B cell (primary cell): ENCODE measurements at regions not wholly inside any gene's neighbourhood (a gene's known extent, or its start where the extent isn't known, plus 50 kb on each side); places are given as distances from the start of the nearest gene placed in this dataset.

ENCODE experiments used
- ATAC-seq: fragments of 200-7000 bp; cut with Tn5 transposase; one replicate; pipeline ENCODE4 v1.10.0; 2021; ENCODE audit warnings: low read depth, mild to moderate bottlenecking, moderate number of reproducible peaks, moderate library complexity
- CTCF ChIA-PET: fragments of 350-600 bp; sonication (Branson Sonifier 250); formaldehyde crosslinking; loops from one replicate; lab custom pipeline; 2021; ENCODE audit warnings: antibody characterized with exemption, inconsistent platforms; lab: Charles Lee
- POLR2A ChIA-PET: fragments of 350-600 bp; sonication (Branson Sonifier 250); formaldehyde crosslinking; loops from one replicate; lab custom pipeline; 2021; ENCODE audit warnings: antibody characterized with exemption; lab: Charles Lee
- DNase-seq: peaks from one replicate; pipeline ENCODE4 v3.0.0; 2013
- H2AFZ ChIP-seq: 2 replicates; pipeline ENCODE4 v1.6.1; 2012; ENCODE audit warnings: mild to moderate bottlenecking, low read depth, low read length; ENCODE audit not compliant: insufficient read depth, poor library complexity, severe bottlenecking
- H3K27ac ChIP-seq, 2 donors: 1 replicate in 1 of 2; 2 replicates in 1 of 2; pipeline ENCODE4 v1.5.1; 2012 to 2013; ENCODE audit warnings: low read length in 2 of 2, mild to moderate bottlenecking in 2 of 2, moderate library complexity in 1 of 2
- H3K27me3 ChIP-seq, 4 experiments: fragments of 200-600 bp in 1 of 4; sonication (generic) in 1 of 4; replicated peaks in 1 of 4; 1 replicate in 2 of 4; 2 replicates in 2 of 4; pipeline versions ENCODE4 v1.6.1 to v1.7.0; 2013 to 2016; ENCODE audit warnings: low read length in 3 of 4, mild to moderate bottlenecking in 2 of 4, mixed read lengths in 1 of 4, moderate library complexity in 1 of 4; ENCODE audit not compliant: insufficient read depth in 4 of 4, control insufficient read depth in 3 of 4; ENCODE audit errors: control extremely low read depth in 1 of 4
- H3K36me3 ChIP-seq, 2 experiments: replicated peaks in 1 of 2; 1 replicate in 1 of 2; 2 replicates in 1 of 2; pipeline versions ENCODE4 v1.6.1 to v1.7.1; 2013; ENCODE audit warnings: low read length in 1 of 2; ENCODE audit not compliant: insufficient read depth in 2 of 2, control insufficient read depth in 1 of 2; ENCODE audit errors: control extremely low read depth in 1 of 2, extremely low read depth in 1 of 2
- H3K4me1 ChIP-seq, 2 donors: fragments of 200-600 bp in 1 of 2; sonication (generic) in 1 of 2; 1 replicate in 1 of 2; 2 replicates in 1 of 2; pipeline versions ENCODE4 v1.5.1 to v1.6.1; 2013 to 2017; ENCODE audit warnings: low read length in 2 of 2; ENCODE audit not compliant: control insufficient read depth in 2 of 2, insufficient read depth in 2 of 2
- H3K4me2 ChIP-seq: replicated peaks from 2 replicates; pipeline ENCODE3; 2012; ENCODE audit warnings: mild to moderate bottlenecking, low read depth, low read length; ENCODE audit not compliant: poor library complexity, severe bottlenecking
- H3K4me3 ChIP-seq, 5 experiments: fragments of 200-600 bp in 1 of 5; sonication (generic) in 1 of 5; 1 replicate in 3 of 5; 2 replicates in 2 of 5; pipeline versions ENCODE4 v1.5.1 to v1.7.0; 2011 to 2016; ENCODE audit warnings: low read length in 4 of 5, mild to moderate bottlenecking in 4 of 5, low read depth in 2 of 5, control low read depth in 1 of 5, moderate library complexity in 1 of 5; ENCODE audit not compliant: insufficient read depth in 1 of 5; ENCODE audit errors: control extremely low read depth in 1 of 5, extremely low read depth in 1 of 5
- H3K79me2 ChIP-seq: fragments of 200-600 bp; sonication (generic); one replicate; pipeline ENCODE4 v1.6.0; 2016; ENCODE audit warnings: low read length; ENCODE audit not compliant: control insufficient read depth, insufficient read depth
- H3K9ac ChIP-seq: fragments of 200-600 bp; sonication (generic); 2 replicates; pipeline ENCODE4 v1.6.1; 2017; ENCODE audit warnings: mild to moderate bottlenecking, low read length, moderate library complexity
- H3K9me3 ChIP-seq, 3 donors: one replicate each; pipeline versions ENCODE4 v1.6.1 to v1.7.1; 2013; ENCODE audit warnings: low read length in 2 of 3; ENCODE audit not compliant: control insufficient read depth in 2 of 3, insufficient read depth in 1 of 3; ENCODE audit errors: control extremely low read depth in 1 of 3
- H4K20me1 ChIP-seq: 2 replicates; pipeline ENCODE4 v1.6.0; 2012; ENCODE audit warnings: mild to moderate bottlenecking, low read length; ENCODE audit not compliant: insufficient read depth, control insufficient read depth, poor library complexity, severe bottlenecking
- H3K27ac Mint-ChIP-seq: one replicate; pipeline ENCODE4 v1.8.0; 2021; ENCODE audit warnings: mixed read lengths
- H3K27me3 Mint-ChIP-seq: one replicate; pipeline ENCODE4 v1.8.0; 2021; ENCODE audit warnings: mixed read lengths
- H3K4me1 Mint-ChIP-seq: one replicate; pipeline ENCODE4 v1.8.0; 2021; ENCODE audit warnings: mixed read lengths
- H3K4me3 Mint-ChIP-seq: one replicate; pipeline ENCODE4 v1.8.0; 2021; ENCODE audit warnings: mixed read lengths
- H3K9me3 Mint-ChIP-seq: one replicate; pipeline ENCODE4 v1.8.0; 2022; ENCODE audit warnings: mixed read lengths; ENCODE audit not compliant: insufficient read depth
- CTCF ChIP-seq: fragments of 200-600 bp; IDR thresholded peaks from one replicate; pipeline ENCODE4 v1.8.0; 2022; ENCODE audit warnings: antibody characterized with exemption, mild to moderate bottlenecking
- EZH2 ChIP-seq: IDR thresholded peaks from 2 replicates; pipeline ENCODE4 v1.6.1; 2012; ENCODE audit warnings: borderline replicate concordance, low read depth, mild to moderate bottlenecking, moderate library complexity, low read length; ENCODE audit not compliant: insufficient read depth, poor library complexity, severe bottlenecking
- WGBS: methylation state at CpG from one replicate; pipeline ENCODE4 v1.1.5; 2013; ENCODE audit warnings: missing lambda C conversion rate; ENCODE audit not compliant: insufficient coverage; 5-methylcytosine and 5-hydroxymethylcytosine counted together
- intact Hi-C: fragments of 100-400 bp; cut with micrococcal nuclease; formaldehyde crosslinking; loops from one replicate; pipeline ENCODE4 v1.10.0; 2022

GRCh38 chr10:118139321-118139720 is 92.6 kb upstream of the RAB11FIP2 start:
- H2AFZ ChIP-seq, result no peak overlapping the region
- DNase-seq (no peak), ATAC-seq (no peak)
- H3K9me3 Mint-ChIP-seq, result no peaks in the 10 kb centered on the region
- H3K4me3 ChIP-seq, result no peak overlapping the region
- no peaks in the 10 kb centered on the region for H3K36me3 ChIP-seq
- POLR2A ChIA-PET, result no interaction called here
- no peaks in the 10 kb centered on the region for H3K4me1 ChIP-seq
- CTCF ChIA-PET, result no interaction called here
- H3K4me3 Mint-ChIP-seq, result no peak overlapping the region
- H4K20me1 ChIP-seq, result no peaks in the 10 kb centered on the region
- no peak overlapping the region for H3K9ac ChIP-seq
- TF ChIP-seq EZH2, result no peak
- TF ChIP-seq CTCF, result no peak
- H3K27ac ChIP-seq, result no peak overlapping the region
- no peak overlapping the region for H3K4me2 ChIP-seq
- no peaks in the 10 kb centered on the region for H3K27me3 ChIP-seq
- intact Hi-C loops, result no loop called here
- H3K27me3 Mint-ChIP-seq, result peaks cover 15% of the 10 kb centered on the region
- H3K27ac Mint-ChIP-seq, result no peak overlapping the region
- H3K9me3 ChIP-seq, result no peaks in the 10 kb centered on the region
- no peaks in the 10 kb centered on the region for H3K79me2 ChIP-seq
- H3K4me1 Mint-ChIP-seq, result no peaks in the 10 kb centered on the region

- Histone ChIP-seq H3K4me3 (no peak overlapping the region), H3K36me3 (no peaks in the 10 kb centered on the region), H3K9ac (no peak overlapping the region), H3K4me2 (no peak overlapping the region), H4K20me1 (no peaks in the 10 kb centered on the region), H3K79me2 (no peaks in the 10 kb centered on the region), H2AFZ (no peak overlapping the region), H3K27me3 (peaks cover 0 to 10% (median 0%) of the 10 kb centered on the region in 4 experiments), H3K9me3 (no peaks in the 10 kb centered on the region), H3K4me1 (no peaks in the 10 kb centered on the region), H3K27ac (no peak overlapping the region)
- no peak overlapping the region for H3K27ac Mint-ChIP-seq
- 69% methylated on average over 2 of the region's 2 CpGs for WGBS
- DNase-seq (no peak), ATAC-seq (no peak)
- ChIA-PET CTCF (interaction anchor here (1.0 kb wide), 1 partner anchor 8 kb away, joined by 3 read pairs; no protein-coding TSS in a partner anchor), POLR2A (no interaction called here)
- H3K27me3 Mint-ChIP-seq, result peaks cover 12% of the 10 kb centered on the region
- intact Hi-C loops, result no loop called here
- H3K4me3 Mint-ChIP-seq, result no peak overlapping the region
- TF ChIP-seq CTCF, result no peak
- TF ChIP-seq EZH2, result no peak
- H3K4me1 Mint-ChIP-seq, result no peaks in the 10 kb centered on the region
- H3K9me3 Mint-ChIP-seq, result peaks cover 4% of the 10 kb centered on the region
These were observed 81.9 kb upstream of the RAB11FIP2 start for GRCh38 chr10:118128675-118129074.
